ENCODE measurements at regions not wholly inside any gene's neighbourhood (a gene's known extent, or its start where the extent isn't known, plus 50 kb on each side); places are given as distances from the start of the nearest gene placed in this dataset.
"Not testable (repeated sequence)": the region's sequence is repeated elsewhere in the genome, so short reads cannot be mapped to it uniquely, and the experiment has no call there.

GRCh38 chr9:15070716-15071115, 160.5 kb upstream of the FREM1 start:
- DNase-seq (ENCODE audit: low read depth, low spot score), result no peak
- TF ChIP-seq ZNF274 (IDR thresholded peaks at IDR 0.05; ENCODE audit: low read depth, low read length), result no peak
- no peak for TF ChIP-seq YY1 (IDR thresholded peaks at IDR 0.05; ENCODE audit: insufficient read depth, insufficient read length)
- no peak for TF ChIP-seq SUZ12 (IDR thresholded peaks at IDR 0.05; ENCODE audit: extremely low read depth, insufficient read depth, insufficient read length)
- Histone ChIP-seq H3K4me1 (ENCODE audit: insufficient read depth, insufficient read length) (no peaks in the 10 kb centered on the region), H3K36me3 (ENCODE audit: insufficient read depth, insufficient read length, low read length) (no peaks in the 10 kb centered on the region), H3K27me3 (ENCODE audit: insufficient read depth, insufficient read length) (no peaks in the 10 kb centered on the region), H3K9ac (ENCODE audit: insufficient read length, low read depth) (no peak overlapping the region), H3K9me3 (ENCODE audit: insufficient read depth, low read length) (peaks cover 8% of the 10 kb centered on the region; the same call in 1 of the 2 replicates), H3K4me3 (ENCODE audit: insufficient read length, low read depth) (no peak overlapping the region)

- no peak overlapping the region for H3K4me3 ChIP-seq (ENCODE audit: insufficient read length, low read depth)
- DNase-seq (ENCODE audit: low read depth, low spot score), result no peak
- H3K27me3 ChIP-seq (ENCODE audit: insufficient read depth, insufficient read length), result no peaks in the 10 kb centered on the region
- TF ChIP-seq YY1 (IDR thresholded peaks at IDR 0.05; ENCODE audit: insufficient read depth, insufficient read length) (no peak), SUZ12 (IDR thresholded peaks at IDR 0.05; ENCODE audit: extremely low read depth, insufficient read depth, insufficient read length) (no peak), ZNF274 (IDR thresholded peaks at IDR 0.05; ENCODE audit: low read depth, low read length) (no peak)
- peaks cover 10% of the 10 kb centered on the region; the same call in 1 of the 2 replicates for H3K9me3 ChIP-seq (ENCODE audit: insufficient read depth, low read length)
- no peaks in the 10 kb centered on the region for H3K36me3 ChIP-seq (ENCODE audit: insufficient read depth, insufficient read length, low read length)
- H3K4me1 ChIP-seq (ENCODE audit: insufficient read depth, insufficient read length), result no peaks in the 10 kb centered on the region
- H3K9ac ChIP-seq (ENCODE audit: insufficient read length, low read depth), result no peak overlapping the region
Observed at GRCh38 chr9:15069106-15069505, 158.9 kb upstream of the FREM1 start.

DNA sequence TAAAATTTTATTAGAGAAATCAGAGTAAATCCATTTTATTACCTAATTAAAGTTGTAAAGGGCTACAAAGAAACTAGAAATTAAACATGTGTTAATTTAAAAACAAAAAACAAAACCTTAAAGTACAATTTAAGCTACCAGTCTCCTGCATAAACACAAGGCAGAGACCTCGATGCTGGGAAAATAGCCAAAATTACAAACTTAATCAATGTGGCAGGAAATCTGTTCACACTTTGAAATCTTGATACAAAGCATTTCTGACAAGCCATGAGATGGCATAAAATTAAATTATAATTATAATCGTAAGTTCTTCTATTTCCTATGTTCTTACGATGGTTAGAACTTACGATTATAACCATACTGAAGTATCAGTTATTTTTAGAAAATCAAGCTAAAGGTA, 158.0 kb upstream of the FREM1 start:
- no peaks in the 10 kb centered on the region for H3K36me3 ChIP-seq (ENCODE audit: insufficient read depth, insufficient read length, low read length)
- TF ChIP-seq YY1 (IDR thresholded peaks at IDR 0.05; ENCODE audit: insufficient read depth, insufficient read length) (no peak), SUZ12 (IDR thresholded peaks at IDR 0.05; ENCODE audit: extremely low read depth, insufficient read depth, insufficient read length) (no peak), ZNF274 (IDR thresholded peaks at IDR 0.05; ENCODE audit: low read depth, low read length) (no peak)

GRCh38 chr9:15059003-15059402, 148.8 kb upstream of the FREM1 start:
- no peaks in the 10 kb centered on the region for H3K9me3 ChIP-seq (ENCODE audit: insufficient read depth, low read length)
- H3K9ac ChIP-seq (ENCODE audit: insufficient read length, low read depth), result no peak overlapping the region
- H3K36me3 ChIP-seq (ENCODE audit: insufficient read depth, insufficient read length, low read length), result no peaks in the 10 kb centered on the region
- DNase-seq (ENCODE audit: low read depth, low spot score), result no peak
- H3K27me3 ChIP-seq (ENCODE audit: insufficient read depth, insufficient read length), result no peaks in the 10 kb centered on the region
- TF ChIP-seq ZNF274 (IDR thresholded peaks at IDR 0.05; ENCODE audit: low read depth, low read length), result no peak
- no peak for TF ChIP-seq YY1 (IDR thresholded peaks at IDR 0.05; ENCODE audit: insufficient read depth, insufficient read length)
- no peak for TF ChIP-seq SUZ12 (IDR thresholded peaks at IDR 0.05; ENCODE audit: extremely low read depth, insufficient read depth, insufficient read length)
- H3K4me3 ChIP-seq (ENCODE audit: insufficient read length, low read depth), result no peak overlapping the region
- H3K4me1 ChIP-seq (ENCODE audit: insufficient read depth, insufficient read length), result no peaks in the 10 kb centered on the region

More for the DNA sequence above, 158.0 kb upstream of the FREM1 start:
- H3K9ac ChIP-seq (ENCODE audit: insufficient read length, low read depth), result no peak overlapping the region
- H3K4me1 ChIP-seq (ENCODE audit: insufficient read depth, insufficient read length), result no peaks in the 10 kb centered on the region
- H3K9me3 ChIP-seq (ENCODE audit: insufficient read depth, low read length), result peaks cover 10% of the 10 kb centered on the region; the same call in 1 of the 2 replicates
- DNase-seq (ENCODE audit: low read depth, low spot score), result no peak
- no peaks in the 10 kb centered on the region for H3K27me3 ChIP-seq (ENCODE audit: insufficient read depth, insufficient read length)
- no peak overlapping the region for H3K4me3 ChIP-seq (ENCODE audit: insufficient read length, low read depth)

- H3K4me3 ChIP-seq (ENCODE audit: insufficient read length, low read depth), result no peak overlapping the region
Observed at GRCh38 chr9:15058236-15058635, 148.0 kb upstream of the FREM1 start.

DNA sequence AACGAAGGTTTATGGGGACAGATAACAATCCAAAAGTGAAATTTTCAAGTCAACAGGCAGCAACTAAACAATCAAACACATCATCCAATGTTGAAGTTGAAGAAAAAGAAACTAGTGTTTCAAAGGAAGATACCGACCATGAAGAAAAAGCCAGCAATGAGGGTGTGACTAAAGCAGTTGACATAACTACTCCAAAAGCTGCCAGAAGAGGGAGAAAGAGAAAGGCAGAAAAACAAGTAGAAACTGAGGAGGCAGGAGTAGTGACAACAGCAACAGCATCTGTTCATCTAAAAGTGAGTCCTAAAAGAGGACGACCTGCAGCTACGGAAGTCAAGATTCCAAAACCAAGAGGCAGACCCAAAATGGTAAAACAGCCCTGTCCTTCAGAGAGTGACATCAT, 145.1 kb upstream of the FREM1 start:
- H3K9me3 ChIP-seq (ENCODE audit: insufficient read depth, low read length); H3K4me3 ChIP-seq (ENCODE audit: insufficient read length, low read depth); DNase-seq (ENCODE audit: low read depth, low spot score): not testable (repeated sequence)

More at GRCh38 chr9:15058236-15058635, 148.0 kb upstream of the FREM1 start:
- TF ChIP-seq YY1 (IDR thresholded peaks at IDR 0.05; ENCODE audit: insufficient read depth, insufficient read length) (no peak), SUZ12 (IDR thresholded peaks at IDR 0.05; ENCODE audit: extremely low read depth, insufficient read depth, insufficient read length) (no peak), ZNF274 (IDR thresholded peaks at IDR 0.05; ENCODE audit: low read depth, low read length) (no peak)
- H3K9me3 ChIP-seq (ENCODE audit: insufficient read depth, low read length), result no peaks in the 10 kb centered on the region
- no peaks in the 10 kb centered on the region for H3K36me3 ChIP-seq (ENCODE audit: insufficient read depth, insufficient read length, low read length)
- no peaks in the 10 kb centered on the region for H3K4me1 ChIP-seq (ENCODE audit: insufficient read depth, insufficient read length)
- DNase-seq (ENCODE audit: low read depth, low spot score), result no peak
- H3K9ac ChIP-seq (ENCODE audit: insufficient read length, low read depth), result no peak overlapping the region
- no peaks in the 10 kb centered on the region for H3K27me3 ChIP-seq (ENCODE audit: insufficient read depth, insufficient read length)

GRCh38 chr9:15048772-15049171, 138.5 kb upstream of the FREM1 start:
- no peak overlapping the region for H3K4me3 ChIP-seq (ENCODE audit: insufficient read length, low read depth)
- DNase-seq (ENCODE audit: low read depth, low spot score), result no peak

More for the DNA sequence above, 145.1 kb upstream of the FREM1 start:
- not testable (repeated sequence) for H3K9ac ChIP-seq (ENCODE audit: insufficient read length, low read depth); H3K36me3 ChIP-seq (ENCODE audit: insufficient read depth, insufficient read length, low read length); H3K4me1 ChIP-seq (ENCODE audit: insufficient read depth, insufficient read length); H3K27me3 ChIP-seq (ENCODE audit: insufficient read depth, insufficient read length)

More at GRCh38 chr9:15048772-15049171, 138.5 kb upstream of the FREM1 start:
- Histone ChIP-seq H3K9ac (ENCODE audit: insufficient read length, low read depth) (no peak overlapping the region), H3K4me1 (ENCODE audit: insufficient read depth, insufficient read length) (no peaks in the 10 kb centered on the region), H3K27me3 (ENCODE audit: insufficient read depth, insufficient read length) (no peaks in the 10 kb centered on the region), H3K36me3 (ENCODE audit: insufficient read depth, insufficient read length, low read length) (no peaks in the 10 kb centered on the region), H3K9me3 (ENCODE audit: insufficient read depth, low read length) (no peaks in the 10 kb centered on the region)
- TF ChIP-seq ZNF274 (IDR thresholded peaks at IDR 0.05; ENCODE audit: low read depth, low read length), result no peak
- no peak for TF ChIP-seq YY1 (IDR thresholded peaks at IDR 0.05; ENCODE audit: insufficient read depth, insufficient read length)
- no peak for TF ChIP-seq SUZ12 (IDR thresholded peaks at IDR 0.05; ENCODE audit: extremely low read depth, insufficient read depth, insufficient read length)
